HG03460 (cell line): ENCODE measurements at regions not wholly inside any gene's neighbourhood (a gene's known extent, or its start where the extent isn't known, plus 50 kb on each side); places are given as distances from the start of the nearest gene placed in this dataset.

Experiments used
- ATAC-seq: cut with Tn5 transposase; IDR thresholded peaks from one replicate; pipeline ENCODE4 v1.9.1; 2021; ENCODE audit not compliant: unreplicated experiment

GRCh38 chr1:37085393-37085792 is 51.1 kb upstream of the GRIK3 start:
- no peak for ATAC-seq

DNA sequence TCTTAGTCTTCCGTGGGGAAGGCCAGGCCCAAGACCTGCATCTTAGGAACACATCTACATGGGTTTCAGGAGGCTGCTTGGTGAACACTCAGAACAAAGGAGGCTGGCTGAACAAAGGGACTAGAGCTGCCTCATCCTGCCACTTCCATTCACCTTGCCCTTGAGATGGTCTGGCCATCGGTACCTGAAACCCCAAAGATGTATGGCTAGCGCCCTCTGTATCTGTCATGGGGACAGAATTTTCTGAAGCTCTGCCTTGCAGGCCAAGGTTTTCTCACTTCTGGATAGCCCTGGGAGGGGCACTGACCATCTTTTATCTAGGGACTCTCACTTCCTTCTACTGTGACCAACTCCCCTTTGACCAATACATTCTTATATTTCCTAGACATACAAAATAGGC is 55.4 kb upstream of the GRIK3 start:
- ATAC-seq: no peak

- ATAC-seq: no peak
Measured at GRCh38 chr1:37090671-37091070, 56.4 kb upstream of the GRIK3 start.

DNA sequence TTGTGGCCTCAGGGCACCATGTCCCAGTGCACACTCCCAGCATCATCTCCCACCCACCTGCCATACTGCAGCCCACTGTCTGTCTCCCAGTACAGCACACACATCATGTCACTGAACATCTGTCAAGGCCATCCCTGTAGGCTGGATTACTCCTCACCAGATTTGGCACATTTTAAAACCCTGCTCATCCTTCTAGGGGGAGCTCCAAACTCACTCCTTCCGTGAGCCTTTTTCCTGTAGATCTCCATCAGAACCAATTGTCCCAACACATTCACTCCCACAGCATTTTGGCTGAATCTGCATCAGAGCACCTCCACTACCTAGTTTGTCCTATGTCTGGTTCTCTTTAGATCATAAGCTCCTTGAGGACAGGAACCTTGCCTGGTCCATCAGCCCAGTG is 58.6 kb upstream of the GRIK3 start:
- ATAC-seq: no peak

- ATAC-seq: no peak
Measured at GRCh38 chr1:37094302-37094701, 60.0 kb upstream of the GRIK3 start.

DNA sequence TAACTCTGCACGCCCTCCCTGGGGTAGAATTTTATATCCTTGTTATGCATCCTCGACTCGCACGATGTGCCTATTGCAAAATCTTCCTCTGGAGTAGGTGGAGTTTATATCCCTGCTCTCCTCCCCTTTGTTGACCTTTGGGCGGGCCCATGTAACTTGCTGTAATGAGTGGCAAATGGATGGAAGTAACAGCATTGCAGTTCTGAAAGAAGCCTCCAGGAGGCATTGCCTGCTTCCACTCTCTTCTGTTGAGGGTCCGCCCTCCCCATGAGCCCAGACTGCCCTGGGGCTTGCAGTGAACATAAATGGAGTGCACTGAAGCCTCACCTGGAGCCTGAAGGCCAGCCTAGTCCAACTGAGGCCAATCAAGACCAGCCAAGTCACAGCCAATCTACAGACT is 62.2 kb upstream of the GRIK3 start:
- no peak for ATAC-seq

DNA sequence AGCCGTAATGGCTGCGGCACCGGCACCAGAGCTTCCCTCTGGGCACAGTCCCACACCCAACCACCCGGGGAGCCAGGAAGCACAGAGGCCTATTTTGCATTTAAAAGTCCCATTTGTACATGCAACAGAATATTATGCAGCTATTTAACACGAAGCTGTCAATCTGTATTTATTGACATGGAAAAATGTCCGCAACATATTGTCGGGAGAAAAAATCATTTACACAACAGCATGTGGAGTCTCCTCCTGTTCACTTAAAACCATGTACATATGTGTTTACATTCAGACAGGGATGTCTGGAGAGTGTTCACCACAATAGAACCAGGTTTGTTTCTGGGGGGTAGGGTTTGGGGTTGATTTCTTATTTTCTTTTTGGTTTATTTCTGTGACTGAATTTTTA is 63.4 kb upstream of the GRIK3 start:
- no peak for ATAC-seq

- no peak for ATAC-seq
Measured at GRCh38 chr1:37098237-37098636, 63.9 kb upstream of the GRIK3 start.

- no peak for ATAC-seq
Measured at GRCh38 chr1:37100310-37100709, 66.0 kb upstream of the GRIK3 start.

GRCh38 chr1:37102656-37103382 is 68.5 kb upstream of the GRIK3 start:
- ATAC-seq: no peak

DNA sequence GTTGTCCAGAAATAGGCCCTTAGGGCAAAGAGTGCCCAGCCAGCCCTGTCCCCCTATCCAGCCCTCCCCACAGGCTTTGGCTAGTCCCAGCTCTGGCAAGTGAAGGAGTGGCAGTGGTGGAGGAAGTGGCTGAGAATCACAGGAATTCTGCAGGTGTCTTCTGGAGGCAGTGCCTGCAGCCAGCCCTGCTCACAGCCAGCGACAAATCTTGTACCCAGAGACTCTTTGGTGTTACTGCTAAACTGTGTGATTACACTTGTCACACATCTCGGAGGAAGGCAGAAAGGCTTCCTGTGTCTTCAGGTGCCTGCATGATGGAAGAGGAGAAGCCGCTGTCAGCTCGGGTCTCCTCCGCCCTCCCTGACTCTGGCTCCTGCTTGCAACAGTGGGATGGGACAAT is 71.6 kb upstream of the GRIK3 start:
- ATAC-seq: no peak

DNA sequence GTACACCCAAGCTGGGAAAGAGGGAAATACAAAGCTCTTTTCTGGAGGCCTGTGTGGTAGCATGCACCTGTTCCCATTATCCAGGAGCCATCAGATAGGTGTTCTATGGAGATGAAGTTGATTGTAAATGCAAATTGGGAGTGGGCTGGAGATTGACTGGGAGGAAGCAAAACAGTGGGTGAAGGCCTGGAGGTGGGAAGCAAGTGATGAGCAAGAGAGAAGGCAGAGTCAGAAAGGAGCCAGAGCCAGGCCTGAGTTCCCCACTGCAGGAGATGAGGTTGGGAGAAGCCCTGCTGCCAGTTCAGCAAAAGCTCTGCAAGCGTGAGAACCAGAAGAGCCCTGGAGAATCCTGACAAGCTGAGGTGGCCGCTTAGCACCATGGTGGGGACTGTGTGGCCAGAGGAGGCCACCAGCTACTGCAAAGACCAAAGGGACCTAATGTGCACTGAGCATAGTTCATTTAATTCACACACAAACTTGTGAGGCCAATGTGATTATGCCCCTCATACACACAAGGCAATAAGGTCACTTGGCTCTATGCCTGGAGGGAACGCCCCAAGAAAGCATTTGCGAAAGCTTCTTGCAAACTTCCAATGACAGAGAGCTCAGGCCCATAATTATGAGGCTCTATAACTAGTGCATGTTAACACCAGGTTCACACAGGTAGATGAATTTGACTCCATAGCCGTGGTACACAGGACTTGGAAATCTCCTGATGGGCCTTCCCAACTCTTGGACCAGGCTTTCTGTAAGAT is 73.0 kb upstream of the GRIK3 start:
- no peak for ATAC-seq

DNA sequence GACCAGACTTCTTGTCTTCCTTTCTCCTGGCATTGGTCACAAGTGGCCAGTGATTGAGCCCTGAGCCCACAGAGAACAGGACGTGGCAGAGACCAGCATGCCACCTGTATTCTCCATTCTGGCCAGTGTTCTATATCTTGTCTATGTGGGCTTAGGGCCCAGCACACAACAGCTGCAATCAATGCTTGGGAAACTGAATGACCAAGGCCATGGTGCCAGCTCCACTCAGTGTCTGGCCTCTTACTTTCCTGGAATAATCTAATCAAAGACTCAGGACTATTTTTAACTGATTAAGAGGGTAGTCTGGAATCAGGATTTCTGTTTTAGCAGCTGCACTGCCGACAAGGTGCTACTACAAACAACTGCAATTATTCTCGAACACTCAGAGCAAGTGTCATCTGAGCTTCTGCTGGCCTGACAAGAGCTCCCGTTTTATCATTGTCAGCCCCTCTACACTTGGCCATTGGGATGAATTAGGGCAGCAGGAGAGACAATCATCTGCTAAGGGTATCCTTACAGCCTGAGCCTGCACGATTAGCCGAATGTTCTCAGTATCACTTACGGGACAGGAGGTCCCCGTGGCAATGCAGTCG is 74.4 kb upstream of the GRIK3 start:
- no peak for ATAC-seq

DNA sequence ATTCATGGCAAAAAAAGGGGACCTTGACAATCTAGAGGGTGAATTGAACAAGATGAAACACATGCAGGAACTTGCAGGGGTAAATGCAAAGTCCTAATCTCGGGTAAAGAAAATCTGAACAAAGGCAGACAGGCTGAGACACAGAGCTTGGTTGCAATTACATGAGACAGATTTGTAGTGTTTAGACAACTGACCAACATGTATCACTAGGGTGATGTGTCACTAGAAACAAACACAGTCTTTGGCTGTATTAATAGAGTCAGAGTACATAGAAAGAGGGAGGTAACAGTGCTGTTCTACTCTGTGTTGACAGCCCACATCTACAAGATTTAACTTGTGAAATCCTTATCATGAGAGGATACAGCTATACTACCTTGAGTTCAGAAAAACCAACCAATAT is 78.1 kb upstream of the GRIK3 start:
- no peak for ATAC-seq

- ATAC-seq: no peak
Measured at GRCh38 chr1:37113285-37113997, 79.1 kb upstream of the GRIK3 start.

DNA sequence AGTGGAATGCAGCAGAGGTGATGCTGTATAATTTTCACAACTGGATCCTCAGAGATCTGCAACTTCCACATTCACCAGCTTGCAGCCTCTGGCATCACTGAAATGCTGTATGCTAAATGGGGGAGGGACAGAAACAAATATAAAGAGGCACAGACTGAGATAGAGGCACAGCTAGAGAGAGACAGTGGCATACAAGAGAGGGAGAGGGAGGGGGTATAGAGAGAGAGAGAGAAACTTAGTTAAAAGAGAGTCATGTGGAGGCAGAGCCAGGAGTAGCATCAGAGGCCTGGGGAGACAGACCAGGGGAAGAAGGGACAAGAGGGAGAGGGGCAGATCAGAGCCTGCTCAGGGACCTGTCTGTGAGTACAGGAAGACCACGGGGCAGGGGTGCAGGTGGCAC is 84.5 kb upstream of the GRIK3 start:
- no peak for ATAC-seq

- no peak for ATAC-seq
Measured at GRCh38 chr1:37120279-37120678, 86.0 kb upstream of the GRIK3 start.

DNA sequence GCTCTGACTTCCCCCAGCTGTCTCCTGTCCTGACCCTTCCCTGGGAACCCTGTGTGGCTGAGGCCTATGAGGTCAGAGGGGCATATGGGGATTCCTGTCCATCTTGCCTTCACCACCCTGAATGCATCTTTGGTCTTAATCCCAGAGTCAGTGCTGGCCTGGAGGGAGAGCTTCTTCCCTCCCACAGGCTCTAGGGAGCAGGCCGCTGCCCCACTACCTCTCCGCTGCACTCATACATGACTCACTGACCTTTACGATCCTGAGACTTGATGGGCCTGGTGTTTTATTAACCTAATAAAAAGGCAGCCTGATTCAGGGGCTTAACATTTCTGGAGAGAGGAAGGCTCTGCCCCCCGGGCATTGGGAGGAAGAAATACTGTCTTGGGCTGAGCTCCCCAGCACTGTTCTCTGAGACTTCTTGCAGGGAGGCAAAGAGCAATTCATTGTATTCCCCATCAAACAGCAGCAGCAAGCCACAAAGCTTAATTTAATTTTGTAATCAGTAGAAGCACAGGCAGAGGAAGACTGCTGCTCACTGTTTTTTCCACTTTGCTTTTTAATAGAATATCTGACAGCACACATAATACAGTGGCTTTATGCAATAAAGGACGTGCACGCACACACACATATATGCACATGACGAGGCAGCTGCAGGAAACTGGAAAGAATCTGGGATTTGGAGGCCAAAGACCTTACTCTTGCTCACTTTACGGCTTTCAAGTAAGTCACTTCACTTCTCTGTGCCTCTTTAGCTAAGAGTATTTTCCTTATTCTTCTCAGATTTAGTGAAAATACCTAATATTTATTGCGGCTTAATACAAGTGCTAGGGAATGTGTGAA is 89.2 kb upstream of the GRIK3 start:
- no peak for ATAC-seq

GRCh38 chr1:37124501-37124900 is 90.2 kb upstream of the GRIK3 start:
- no peak for ATAC-seq

DNA sequence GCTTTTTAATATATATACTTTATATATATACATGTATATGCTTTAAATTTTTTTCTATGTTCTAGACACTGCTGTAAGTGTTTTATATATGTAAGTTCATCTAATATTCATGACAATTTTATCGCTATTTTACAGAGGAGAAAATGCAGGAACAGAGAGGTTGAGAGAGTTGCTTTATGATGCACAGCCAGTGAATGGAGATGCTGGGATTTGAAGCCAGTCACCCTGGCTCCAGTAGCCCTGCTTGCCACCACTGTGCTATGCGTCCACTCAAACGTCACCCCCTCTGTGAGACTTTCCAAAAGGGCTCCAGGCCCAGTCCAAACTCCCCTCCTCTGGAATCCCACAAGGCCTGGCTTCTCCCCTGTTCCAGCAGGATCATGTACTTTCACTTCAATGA is 91.0 kb upstream of the GRIK3 start:
- ATAC-seq: no peak

DNA sequence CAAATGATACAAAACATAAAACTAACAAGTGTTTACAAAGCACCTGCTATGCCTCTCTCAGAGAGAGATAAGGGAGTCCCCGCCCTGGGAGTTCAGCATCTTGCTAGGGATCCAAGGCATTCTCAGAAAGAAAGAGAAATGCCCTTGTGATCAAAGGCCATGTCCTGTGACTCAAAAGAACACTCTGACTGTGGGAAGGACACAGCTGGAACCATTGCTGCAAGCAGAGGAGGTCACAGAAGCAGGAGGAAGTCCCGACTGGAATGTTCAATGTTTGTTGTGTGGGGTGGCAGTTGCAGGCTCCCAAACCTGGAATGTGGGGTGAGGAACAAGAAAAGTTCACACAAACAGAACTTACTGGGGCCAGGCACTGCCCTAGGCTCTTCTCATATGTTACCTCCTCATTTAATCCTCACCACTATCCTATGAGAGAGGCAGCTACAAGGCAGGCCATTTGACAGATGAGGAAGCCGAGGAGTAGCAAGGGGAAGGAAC is 93.0 kb upstream of the GRIK3 start:
- ATAC-seq: no peak
